ENCODE measurements at regions not wholly inside any gene's neighbourhood (a gene's known extent, or its start where the extent isn't known, plus 50 kb on each side); places are given as distances from the start of the nearest gene placed in this dataset.

- Histone ChIP-seq H3K79me2 (ENCODE audit: insufficient read depth, low read length) (no peaks in the 10 kb centered on the region), H3K4me1 (ENCODE audit: control insufficient read depth in 1 of 2, insufficient read depth in 2 of 2, low read length in 2 of 2) (no peaks in the 10 kb centered on the region), H3K9ac (ENCODE audit: insufficient read depth, low read length, poor library complexity, severe bottlenecking) (no peak overlapping the region), H3K4me2 (replicated peaks; ENCODE audit: extremely low read depth, low read length, poor library complexity, severe bottlenecking) (no peak overlapping the region), H3K4me3 (replicated peaks in 1 of 3; ENCODE audit: low read depth in 2 of 3, low read length in 3 of 3) (no peak overlapping the region), H3K27me3 (ENCODE audit: control insufficient read depth in 2 of 2, insufficient read depth in 2 of 2, low read length in 2 of 2) (no peaks in the 10 kb centered on the region), H2AFZ (ENCODE audit: insufficient read depth, low read depth, low read length, poor library complexity, severe bottlenecking) (no peak overlapping the region), H3K36me3 (replicated peaks in 1 of 2; ENCODE audit: control insufficient read depth in 1 of 2, insufficient read depth in 2 of 2, low read length in 2 of 2) (no peaks in the 10 kb centered on the region), H3K27ac (ENCODE audit: low read depth in 1 of 2, low read length in 2 of 2) (no peak overlapping the region), H4K20me1 (ENCODE audit: insufficient read depth, low read length) (no peaks in the 10 kb centered on the region), H3K9me3 (replicated peaks in 1 of 2; ENCODE audit: control insufficient read depth in 1 of 2, insufficient read depth in 1 of 2, low read length in 2 of 2) (peaks cover 0 to 4% of the 10 kb centered on the region in 2 donors)
- Mint-ChIP-seq H3K4me1 (no peaks in the 10 kb centered on the region), H3K36me3 (no peaks in the 10 kb centered on the region), H3K4me3 (no peak overlapping the region), H3K9me3 (peaks cover 4 to 13% (median 9%) of the 10 kb centered on the region in 7 donors), H3K27me3 (ENCODE audit: low read depth in 3 of 3) (no peaks in the 10 kb centered on the region), H3K27ac (no peak overlapping the region)
- intact Hi-C loops (cut with micrococcal nuclease), result no loop called here
- DNase-seq, result no peak
- no peak for TF ChIP-seq CTCF (IDR thresholded peaks at IDR 0.05)
Measured at GRCh38 chr2:215190588-215190987, 52.2 kb upstream of the ABCA12 start.

- H3K4me2 ChIP-seq (replicated peaks; ENCODE audit: extremely low read depth, low read length, poor library complexity, severe bottlenecking), result no peak overlapping the region
- Mint-ChIP-seq H3K4me3 (no peak overlapping the region), H3K36me3 (no peaks in the 10 kb centered on the region), H3K4me1 (no peaks in the 10 kb centered on the region), H3K27me3 (ENCODE audit: low read depth in 3 of 3) (no peaks in the 10 kb centered on the region), H3K27ac (no peak overlapping the region), H3K9me3 (peaks cover 4 to 13% (median 9%) of the 10 kb centered on the region in 7 donors)
- no peak for TF ChIP-seq CTCF (IDR thresholded peaks at IDR 0.05)
- no peak overlapping the region for H3K27ac ChIP-seq (ENCODE audit: low read depth in 1 of 2, low read length in 2 of 2)
- H3K4me3 ChIP-seq (replicated peaks in 1 of 3; ENCODE audit: low read depth in 2 of 3, low read length in 3 of 3), result no peak overlapping the region
- H3K36me3 ChIP-seq (replicated peaks in 1 of 2; ENCODE audit: control insufficient read depth in 1 of 2, insufficient read depth in 2 of 2, low read length in 2 of 2), result no peaks in the 10 kb centered on the region
- intact Hi-C loops (cut with micrococcal nuclease), result no loop called here
- H3K27me3 ChIP-seq (ENCODE audit: control insufficient read depth in 2 of 2, insufficient read depth in 2 of 2, low read length in 2 of 2), result no peaks in the 10 kb centered on the region
- no peaks in the 10 kb centered on the region for H3K79me2 ChIP-seq (ENCODE audit: insufficient read depth, low read length)
- no peak for DNase-seq
- H3K9me3 ChIP-seq (replicated peaks in 1 of 2; ENCODE audit: control insufficient read depth in 1 of 2, insufficient read depth in 1 of 2, low read length in 2 of 2), result peaks cover 0 to 4% of the 10 kb centered on the region in 2 donors
- no peak overlapping the region for H2AFZ ChIP-seq (ENCODE audit: insufficient read depth, low read depth, low read length, poor library complexity, severe bottlenecking)
- no peak overlapping the region for H3K9ac ChIP-seq (ENCODE audit: insufficient read depth, low read length, poor library complexity, severe bottlenecking)
- no peaks in the 10 kb centered on the region for H4K20me1 ChIP-seq (ENCODE audit: insufficient read depth, low read length)
- H3K4me1 ChIP-seq (ENCODE audit: control insufficient read depth in 1 of 2, insufficient read depth in 2 of 2, low read length in 2 of 2), result no peaks in the 10 kb centered on the region
Measured at GRCh38 chr2:215189393-215189792, 51.0 kb upstream of the ABCA12 start.
